HEK293 (cell line): ENCODE measurements at regions not wholly inside any gene's neighbourhood (a gene's known extent, or its start where the extent isn't known, plus 50 kb on each side); places are given as distances from the start of the nearest gene placed in this dataset.

Experiments used
- CTCF ChIA-PET: fragments of 350-600 bp; formaldehyde crosslinking; extraction: SDS; loops from one replicate; lab custom pipeline; 2021; ENCODE audit warnings: antibody characterized with exemption; lab: Yijun Ruan, JAX
- POLR2A ChIA-PET: fragments of 300-600 bp; formaldehyde crosslinking; extraction: SDS; loops from one replicate; lab custom pipeline; 2020; ENCODE audit warnings: antibody characterized with exemption, inconsistent platforms; lab: Yijun Ruan, JAX
- H3K27ac ChIP-seq: fragments of 200-500 bp; sonication (Bioruptor generic); 2 replicates; pipeline ENCODE4 v1.5.1; 2014; ENCODE audit warnings: low read depth, low read length, control low read depth, inconsistent platforms; ENCODE audit errors: extremely low read depth
- H3K36me3 ChIP-seq, 2 experiments: fragments of 200-500 bp in 1 of 2; sonication (Bioruptor generic) in 1 of 2; 1 replicate in 1 of 2; 2 replicates in 1 of 2; pipeline ENCODE4 v1.5.1; 2014 to 2017; ENCODE audit warnings: inconsistent platforms in 2 of 2, low read length in 2 of 2; ENCODE audit not compliant: control insufficient read depth in 2 of 2, insufficient read depth in 1 of 2
- H3K4me1 ChIP-seq: fragments of 200-500 bp; sonication (Bioruptor generic); 2 replicates; pipeline ENCODE4 v1.5.1; 2014; ENCODE audit warnings: mild to moderate bottlenecking, low read length, inconsistent platforms; ENCODE audit not compliant: control insufficient read depth, insufficient read depth
- H3K4me3 ChIP-seq: 2 replicates; pipeline ENCODE4 v1.5.1; 2011; ENCODE audit warnings: low read depth, mild to moderate bottlenecking, control low read depth, low read length, moderate library complexity
- H3K9me3 ChIP-seq: fragments of 200-500 bp; sonication (Bioruptor generic); 2 replicates; pipeline ENCODE4 v1.5.1; 2014; ENCODE audit warnings: low read depth, low read length, inconsistent platforms; ENCODE audit not compliant: control insufficient read depth, insufficient read depth
- EGR2 ChIP-seq: fragments of 450-650 bp; formaldehyde crosslinking; IDR thresholded peaks from 2 replicates; pipeline ENCODE4 v1.5.1; 2016; ENCODE audit warnings: low read depth, missing biosample characterization, missing genetic modification characterization
- GLIS1 ChIP-seq: fragments of 450-650 bp; formaldehyde crosslinking; IDR thresholded peaks from 2 replicates; pipeline ENCODE4 v1.5.1; 2016; ENCODE audit warnings: missing biosample characterization, missing genetic modification characterization
- KLF10 ChIP-seq: fragments of 450-650 bp; IDR thresholded peaks from 2 replicates; pipeline ENCODE4 v1.5.1; 2018; ENCODE audit warnings: missing biosample characterization, mild to moderate bottlenecking, missing genetic modification characterization
- OSR2 ChIP-seq: fragments of 450-650 bp; formaldehyde crosslinking; IDR thresholded peaks from 2 replicates; pipeline ENCODE4 v1.5.1; 2016; ENCODE audit warnings: missing biosample characterization, missing genetic modification characterization
- SALL2 ChIP-seq: fragments of 450-650 bp; formaldehyde crosslinking; IDR thresholded peaks from 2 replicates; pipeline ENCODE4 v1.5.0; 2017; ENCODE audit warnings: missing biosample characterization, mild to moderate bottlenecking, missing genetic modification characterization, borderline replicate concordance
- SETDB1 ChIP-seq: IDR thresholded peaks from one replicate; pipeline ENCODE4 v1.6.1; 2017; ENCODE audit warnings: mild to moderate bottlenecking, low read length, moderate library complexity, mixed read lengths; ENCODE audit not compliant: insufficient read length
- SP3 ChIP-seq: fragments of 450-650 bp; formaldehyde crosslinking; IDR thresholded peaks from 2 replicates; pipeline ENCODE4 v1.5.1; 2016; ENCODE audit warnings: missing biosample characterization, missing genetic modification characterization
- TCF7L2 ChIP-seq: IDR thresholded peaks from 2 replicates; pipeline ENCODE4 v1.6.1; 2011; ENCODE audit warnings: low read depth, mild to moderate bottlenecking, inconsistent platforms, low read length, moderate library complexity, borderline replicate concordance
- ZBTB17 ChIP-seq: fragments of 450-650 bp; formaldehyde crosslinking; IDR thresholded peaks from 2 replicates; pipeline ENCODE4 v1.5.1; 2016; ENCODE audit warnings: missing biosample characterization, missing genetic modification characterization
- ZBTB48 ChIP-seq: fragments of 450-650 bp; formaldehyde crosslinking; IDR thresholded peaks from 2 replicates; pipeline ENCODE4 v1.5.1; 2016; ENCODE audit warnings: missing biosample characterization, missing genetic modification characterization
- ZBTB7A ChIP-seq: fragments of 450-650 bp; formaldehyde crosslinking; IDR thresholded peaks from 2 replicates; pipeline ENCODE4 v1.5.1; 2016; ENCODE audit warnings: low read depth, missing biosample characterization, missing genetic modification characterization
- ZNF157 ChIP-seq: fragments of 450-650 bp; formaldehyde crosslinking; IDR thresholded peaks from 2 replicates; pipeline ENCODE4 v1.5.1; 2016; ENCODE audit warnings: missing biosample characterization, missing genetic modification characterization
- ZNF221 ChIP-seq: fragments of 450-650 bp; formaldehyde crosslinking; IDR thresholded peaks from 2 replicates; pipeline ENCODE4 v1.5.1; 2017; ENCODE audit warnings: missing biosample characterization, missing genetic modification characterization, borderline replicate concordance
- ZNF223 ChIP-seq: fragments of 450-650 bp; formaldehyde crosslinking; IDR thresholded peaks from 2 replicates; pipeline ENCODE4 v1.5.1; 2016; ENCODE audit warnings: missing biosample characterization, missing genetic modification characterization
- ZNF394 ChIP-seq: fragments of 450-650 bp; formaldehyde crosslinking; IDR thresholded peaks from 2 replicates; pipeline ENCODE4 v1.5.1; 2016; ENCODE audit warnings: missing biosample characterization, missing genetic modification characterization, mild to moderate bottlenecking, moderate library complexity, borderline replicate concordance
- ZNF561 ChIP-seq: fragments of 450-650 bp; IDR thresholded peaks from 2 replicates; pipeline ENCODE4 v1.5.1; 2018; ENCODE audit warnings: missing biosample characterization, missing genetic modification characterization, borderline replicate concordance
- ZNF600 ChIP-seq: fragments of 450-650 bp; formaldehyde crosslinking; IDR thresholded peaks from 2 replicates; pipeline ENCODE4 v1.5.1; 2016; ENCODE audit warnings: missing biosample characterization, missing genetic modification characterization
- ZNF785 ChIP-seq: fragments of 450-650 bp; formaldehyde crosslinking; IDR thresholded peaks from 2 replicates; pipeline ENCODE4 v1.5.1; 2016; ENCODE audit warnings: missing biosample characterization, missing genetic modification characterization
- ZSCAN23 ChIP-seq: fragments of 450-650 bp; formaldehyde crosslinking; IDR thresholded peaks from 2 replicates; pipeline ENCODE4 v1.5.1; 2016; ENCODE audit warnings: missing biosample characterization, missing genetic modification characterization
- ZSCAN30 ChIP-seq: fragments of 450-650 bp; IDR thresholded peaks from 2 replicates; pipeline ENCODE4 v1.5.1; 2018; ENCODE audit warnings: missing biosample characterization, mild to moderate bottlenecking, missing genetic modification characterization, moderate library complexity
- TF ChIP-seq, protein P1 (sequence below): fragments of 450-650 bp; formaldehyde crosslinking; optimal IDR thresholded peaks from 2 replicates; pipeline ENCODE3; 2016; ENCODE audit warnings: missing biosample characterization, mild to moderate bottlenecking, missing genetic modification characterization
- TF ChIP-seq, protein P2 (sequence below): fragments of 450-650 bp; formaldehyde crosslinking; IDR thresholded peaks from 2 replicates; pipeline ENCODE4 v1.5.1; 2016; ENCODE audit warnings: missing biosample characterization, missing genetic modification characterization

GRCh38 chr10:21315645-21316220 lies 209.7 kb downstream of the SKIDA1 start:
- TF ChIP-seq ZNF157 (tag by site-specific recombination), result no peak
- TF ChIP-seq, protein P1, sequence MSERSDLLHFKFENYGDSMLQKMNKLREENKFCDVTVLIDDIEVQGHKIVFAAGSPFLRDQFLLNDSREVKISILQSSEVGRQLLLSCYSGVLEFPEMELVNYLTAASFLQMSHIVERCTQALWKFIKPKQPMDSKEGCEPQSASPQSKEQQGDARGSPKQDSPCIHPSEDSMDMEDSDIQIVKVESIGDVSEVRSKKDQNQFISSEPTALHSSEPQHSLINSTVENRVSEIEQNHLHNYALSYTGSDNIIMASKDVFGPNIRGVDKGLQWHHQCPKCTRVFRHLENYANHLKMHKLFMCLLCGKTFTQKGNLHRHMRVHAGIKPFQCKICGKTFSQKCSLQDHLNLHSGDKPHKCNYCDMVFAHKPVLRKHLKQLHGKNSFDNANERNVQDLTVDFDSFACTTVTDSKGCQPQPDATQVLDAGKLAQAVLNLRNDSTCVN (tag by site-specific recombination), result no peak
- no peak for TF ChIP-seq SETDB1
- peak; percentile 44; the same call in 1 of the 2 replicates for TF ChIP-seq SP3 (tag by site-specific recombination)
- TF ChIP-seq ZSCAN30 (tag by site-specific recombination), result no peak
- no peak for TF ChIP-seq SALL2
- no peak for TF ChIP-seq EGR2 (tag by site-specific recombination)
- no peak for TF ChIP-seq KLF10 (tag by site-specific recombination)
- 0 out of 2 replicates have a peak, but pooled peaks have one; percentile 25 for TF ChIP-seq ZNF394 (tag by site-specific recombination)
- TF ChIP-seq ZBTB17 (tag by site-specific recombination), result 0 out of 2 replicates have a peak, but pooled peaks have one; percentile 18
- no peak for TF ChIP-seq ZNF785 (tag by site-specific recombination)
- no peak for TF ChIP-seq ZNF223 (tag by site-specific recombination)
- 0 out of 2 replicates have a peak, but pooled peaks have one; percentile 14 for TF ChIP-seq GLIS1 (tag by site-specific recombination)
- 0 out of 2 replicates have a peak, but pooled peaks have one; percentile 12 for TF ChIP-seq ZBTB48 (tag by site-specific recombination)
- peak; percentile 96 for TF ChIP-seq ZNF561
- no peak for TF ChIP-seq OSR2
- TF ChIP-seq, protein P2, sequence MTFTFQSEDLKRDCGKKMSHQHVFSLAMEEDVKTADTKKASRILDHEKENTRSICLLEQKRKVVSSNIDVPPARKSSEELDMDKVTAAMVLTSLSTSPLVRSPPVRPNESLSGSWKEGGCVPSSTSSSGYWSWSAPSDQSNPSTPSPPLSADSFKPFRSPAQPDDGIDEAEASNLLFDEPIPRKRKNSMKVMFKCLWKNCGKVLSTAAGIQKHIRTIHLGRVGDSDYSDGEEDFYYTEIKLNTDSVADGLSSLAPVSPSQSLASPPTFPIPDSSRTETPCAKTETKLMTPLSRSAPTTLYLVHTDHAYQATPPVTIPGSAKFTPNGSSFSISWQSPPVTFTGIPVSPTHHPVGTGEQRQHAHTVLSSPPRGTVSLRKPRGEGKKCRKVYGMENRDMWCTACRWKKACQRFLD, result no peak
- no peak for TF ChIP-seq TCF7L2
- TF ChIP-seq ZNF221 (tag by site-specific recombination), result no peak
- H3K4me1 ChIP-seq, result 0 out of 2 replicates have a peak, but pooled peaks cover 4% of the 10 kb centered on the region
- no peak overlapping the region for H3K4me3 ChIP-seq
- H3K27ac ChIP-seq, result no peak overlapping the region
- H3K9me3 ChIP-seq, result no peaks in the 10 kb centered on the region
- ChIA-PET POLR2A (no interaction called here), CTCF (interaction anchor here (0.6 to 0.9 kb wide), 3 partner anchors 18 to 37 kb away, joined by 3 read pairs; no protein-coding TSS in a partner anchor)
- H3K36me3 ChIP-seq, result no peaks in the 10 kb centered on the region

- no peak overlapping the region for H3K4me3 ChIP-seq
- no peaks in the 10 kb centered on the region for H3K9me3 ChIP-seq
- TF ChIP-seq ZSCAN23 (tag by site-specific recombination), result no peak
- no peak for TF ChIP-seq ZBTB7A (tag by site-specific recombination)
- TF ChIP-seq ZNF600 (tag by site-specific recombination), result peak; percentile 34; the same call in 1 of the 2 replicates
- no peaks in the 10 kb centered on the region for H3K36me3 ChIP-seq
- H3K4me1 ChIP-seq, result 0 out of 2 replicates have a peak, but pooled peaks cover 4% of the 10 kb centered on the region
- H3K27ac ChIP-seq, result no peak overlapping the region
- ChIA-PET CTCF (interaction anchor here (0.6 to 0.9 kb wide), 2 partner anchors 35 to 36 kb away, joined by 3 read pairs; no protein-coding TSS in a partner anchor), POLR2A (no interaction called here)
These were observed 210.4 kb downstream of the SKIDA1 start for GRCh38 chr10:21314906-21315644.
